Mammary epithelial cell (primary cell): ENCODE measurements at regions not wholly inside any gene's neighbourhood (a gene's known extent, or its start where the extent isn't known, plus 50 kb on each side); places are given as distances from the start of the nearest gene placed in this dataset.

Source experiments
- EZH2 ChIP-seq: IDR thresholded peaks from 2 replicates; pipeline ENCODE4 v1.6.1; 2012; ENCODE audit warnings: low read length, inconsistent platforms, borderline replicate concordance
- TF ChIP-seq, protein P1 (sequence below), 2 donors: IDR thresholded peaks in 1 of 2; conservative IDR thresholded peaks in 1 of 2; 2 replicates each; pipeline ENCODE4 v1.5.1; 2011 to 2012; ENCODE audit warnings: inconsistent platforms in 2 of 2, low read length in 2 of 2, mild to moderate bottlenecking in 2 of 2, control low read depth in 1 of 2, low read depth in 1 of 2; ENCODE audit not compliant: insufficient read depth in 1 of 2; ENCODE audit errors: extremely low read depth in 1 of 2

DNA sequence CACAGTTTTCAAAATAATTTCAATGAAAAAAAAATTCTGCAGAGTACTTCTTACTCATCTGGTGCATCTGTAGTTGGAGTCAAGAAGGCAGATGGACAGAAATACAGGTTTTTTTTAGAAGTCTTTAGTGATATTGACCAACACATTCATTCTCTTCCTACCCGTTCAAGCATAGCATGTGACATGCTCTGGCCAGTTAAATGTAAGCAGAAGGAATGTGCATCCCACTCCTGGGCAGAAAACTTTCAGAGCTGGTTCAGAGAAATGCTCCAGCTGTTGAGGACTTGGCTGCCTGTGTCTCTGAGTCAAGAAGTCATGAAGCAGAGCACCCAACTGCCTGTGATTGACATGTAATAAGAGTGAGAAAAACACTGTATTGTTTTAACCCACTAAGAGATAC, 665.3 kb upstream of the IGFBP3 start:
- TF ChIP-seq, protein P1, sequence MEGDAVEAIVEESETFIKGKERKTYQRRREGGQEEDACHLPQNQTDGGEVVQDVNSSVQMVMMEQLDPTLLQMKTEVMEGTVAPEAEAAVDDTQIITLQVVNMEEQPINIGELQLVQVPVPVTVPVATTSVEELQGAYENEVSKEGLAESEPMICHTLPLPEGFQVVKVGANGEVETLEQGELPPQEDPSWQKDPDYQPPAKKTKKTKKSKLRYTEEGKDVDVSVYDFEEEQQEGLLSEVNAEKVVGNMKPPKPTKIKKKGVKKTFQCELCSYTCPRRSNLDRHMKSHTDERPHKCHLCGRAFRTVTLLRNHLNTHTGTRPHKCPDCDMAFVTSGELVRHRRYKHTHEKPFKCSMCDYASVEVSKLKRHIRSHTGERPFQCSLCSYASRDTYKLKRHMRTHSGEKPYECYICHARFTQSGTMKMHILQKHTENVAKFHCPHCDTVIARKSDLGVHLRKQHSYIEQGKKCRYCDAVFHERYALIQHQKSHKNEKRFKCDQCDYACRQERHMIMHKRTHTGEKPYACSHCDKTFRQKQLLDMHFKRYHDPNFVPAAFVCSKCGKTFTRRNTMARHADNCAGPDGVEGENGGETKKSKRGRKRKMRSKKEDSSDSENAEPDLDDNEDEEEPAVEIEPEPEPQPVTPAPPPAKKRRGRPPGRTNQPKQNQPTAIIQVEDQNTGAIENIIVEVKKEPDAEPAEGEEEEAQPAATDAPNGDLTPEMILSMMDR (conservative IDR thresholded peaks at IDR 0.05 in 1 of 2, IDR thresholded peaks at IDR 0.05 in 1 of 2; ENCODE audit: extremely low read depth in 1 of 2, insufficient read depth in 1 of 2, low read depth in 1 of 2, low read length in 2 of 2), result no peak
- TF ChIP-seq EZH2, result no peak
